HG02943 (cell line): ENCODE measurements at regions not wholly inside any gene's neighbourhood (a gene's known extent, or its start where the extent isn't known, plus 50 kb on each side); places are given as distances from the start of the nearest gene placed in this dataset.

ENCODE experiments used
- ATAC-seq: cut with Tn5 transposase; IDR thresholded peaks from one replicate; pipeline ENCODE4 v1.9.1; 2021; ENCODE audit warnings: mild to moderate bottlenecking, low read depth, moderate library complexity; ENCODE audit not compliant: unreplicated experiment

DNA sequence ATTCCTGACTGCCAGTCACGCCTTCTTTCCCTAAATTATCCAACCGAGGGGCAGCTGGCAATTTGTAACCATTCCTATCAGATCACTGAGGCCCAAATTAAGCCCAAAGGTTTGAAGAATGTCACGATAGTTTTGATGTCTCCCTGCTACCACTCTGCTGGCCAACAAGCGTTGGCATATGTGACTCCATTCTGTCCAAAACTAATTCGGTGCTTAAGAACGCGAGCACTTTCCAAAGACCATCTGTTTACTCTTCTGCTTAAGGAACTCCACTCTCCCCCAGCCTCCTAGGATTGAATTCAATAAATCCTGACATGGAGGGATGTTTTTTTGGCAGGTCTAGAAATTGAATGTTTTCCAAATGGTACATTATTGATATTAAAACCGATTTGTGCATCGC lies 131.5 kb upstream of the CTBP2 start:
- ATAC-seq = no peak

DNA sequence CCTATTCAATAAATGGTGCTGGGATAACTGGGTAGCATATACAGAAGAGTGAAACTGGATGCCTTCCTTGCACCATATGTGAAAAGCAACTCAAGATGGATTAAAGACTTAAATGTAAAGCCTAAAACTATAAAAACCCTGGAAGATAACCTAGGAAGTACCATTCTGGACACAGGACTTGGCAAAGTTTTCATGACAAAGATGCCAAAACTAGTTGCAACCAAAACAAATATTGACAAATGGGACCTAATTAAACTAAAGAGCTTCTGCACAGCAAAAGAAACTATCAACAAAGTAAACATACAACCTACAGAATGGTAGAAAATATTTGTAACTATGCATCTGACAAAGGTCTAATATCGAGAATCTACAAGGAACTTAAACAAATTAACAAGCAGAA lies 129.1 kb upstream of the CTBP2 start:
- no peak for ATAC-seq

DNA sequence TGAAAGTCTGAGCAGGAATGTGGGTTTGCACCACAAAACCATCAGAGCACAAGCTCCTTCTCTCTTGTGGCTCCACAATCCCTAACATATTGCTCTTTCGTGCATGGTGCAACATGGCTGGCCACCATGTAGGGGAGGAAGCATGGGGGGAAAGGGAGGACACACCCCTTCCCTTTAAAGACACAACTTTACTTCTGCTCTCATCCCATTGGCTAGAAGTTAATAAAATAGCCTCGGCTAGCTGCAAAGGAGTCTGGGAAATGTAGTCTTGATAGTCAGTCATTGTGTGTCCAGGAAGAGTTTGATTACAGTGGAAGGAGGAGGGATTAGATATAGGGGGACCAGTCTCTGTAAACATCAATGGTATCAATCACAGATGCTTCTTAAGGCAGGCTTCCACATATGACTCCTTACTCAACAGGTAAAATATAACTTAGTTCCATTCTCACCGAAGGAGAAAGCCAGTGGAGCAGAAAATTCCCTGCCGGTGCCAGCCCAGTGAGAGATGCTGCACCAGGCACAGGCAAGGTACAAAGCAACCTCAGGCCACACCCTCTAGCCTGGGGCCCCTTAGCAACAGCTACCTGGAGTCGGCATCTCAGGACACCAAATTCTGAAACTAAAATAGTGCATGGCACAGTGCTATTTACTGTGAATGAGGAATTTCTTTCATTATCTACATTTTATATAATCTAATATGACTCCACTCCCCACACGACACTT lies 124.7 kb upstream of the CTBP2 start:
- no peak for ATAC-seq

DNA sequence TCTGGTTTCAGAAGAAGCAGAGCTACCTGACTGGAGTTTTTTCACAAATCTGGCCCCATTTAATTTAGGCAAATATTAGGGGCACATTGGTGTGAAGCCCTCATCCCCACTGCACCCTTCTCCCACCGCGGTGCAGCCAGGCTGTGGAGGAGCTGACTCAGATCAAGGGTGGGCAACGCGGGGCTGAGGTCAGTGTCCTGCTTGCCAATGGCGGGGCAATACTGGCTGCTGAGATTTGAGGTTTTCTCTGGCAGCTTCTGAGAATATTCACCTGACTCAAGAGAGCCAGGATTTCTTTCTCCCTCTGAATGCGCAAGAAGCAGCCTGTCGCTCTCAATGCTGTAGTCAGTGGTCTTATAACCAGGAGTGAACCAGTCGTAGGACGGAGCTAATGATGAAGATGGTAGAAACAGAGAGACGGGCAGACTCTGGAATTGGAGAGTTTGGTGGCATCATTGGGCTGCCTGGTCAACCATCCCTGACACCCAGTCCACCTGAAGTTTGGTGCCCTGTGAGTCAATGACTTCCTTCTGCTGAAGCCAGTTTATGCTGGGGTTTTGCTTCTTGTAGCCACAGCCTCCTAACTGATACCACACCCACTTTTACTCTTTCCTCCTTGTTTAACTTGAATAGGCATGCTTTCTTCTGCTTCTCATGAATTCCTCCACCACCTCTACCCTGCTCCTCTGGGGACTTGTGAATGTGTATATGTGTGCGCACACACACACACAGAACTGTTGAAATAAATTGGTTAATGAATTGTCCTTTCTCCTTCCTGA lies 123.7 kb upstream of the CTBP2 start:
- no peak for ATAC-seq

DNA sequence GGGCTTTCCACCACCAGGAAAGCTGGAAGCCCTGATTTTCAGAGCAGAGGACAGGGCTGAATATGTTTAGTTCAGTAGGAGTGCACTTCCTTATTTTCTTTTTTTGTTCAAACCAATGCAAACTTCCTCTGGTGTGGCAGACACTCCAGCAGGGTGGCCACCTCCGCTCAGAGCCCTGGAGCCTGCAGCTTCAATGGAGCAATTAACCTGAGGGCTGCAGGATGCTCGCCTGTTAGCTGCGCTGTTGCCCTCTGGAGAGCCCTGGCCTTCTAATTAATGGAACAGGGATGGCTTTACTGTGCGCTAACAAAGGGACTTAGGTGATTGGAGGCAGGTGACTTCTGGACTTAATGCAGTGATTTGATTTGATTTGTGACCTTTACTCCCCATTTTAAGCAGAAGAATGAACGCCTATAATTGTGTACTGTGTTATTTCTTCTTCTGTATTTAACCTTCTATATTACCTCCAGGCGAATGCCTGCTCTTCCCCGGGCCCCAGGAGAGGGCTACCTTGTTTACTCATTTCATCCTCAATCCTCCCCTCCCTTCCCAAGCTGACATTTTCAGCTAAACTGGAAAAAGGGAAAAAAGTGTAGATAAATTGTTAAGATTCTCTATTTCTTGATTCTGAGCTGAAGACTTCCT lies 123.0 kb upstream of the CTBP2 start:
- no peak for ATAC-seq

DNA sequence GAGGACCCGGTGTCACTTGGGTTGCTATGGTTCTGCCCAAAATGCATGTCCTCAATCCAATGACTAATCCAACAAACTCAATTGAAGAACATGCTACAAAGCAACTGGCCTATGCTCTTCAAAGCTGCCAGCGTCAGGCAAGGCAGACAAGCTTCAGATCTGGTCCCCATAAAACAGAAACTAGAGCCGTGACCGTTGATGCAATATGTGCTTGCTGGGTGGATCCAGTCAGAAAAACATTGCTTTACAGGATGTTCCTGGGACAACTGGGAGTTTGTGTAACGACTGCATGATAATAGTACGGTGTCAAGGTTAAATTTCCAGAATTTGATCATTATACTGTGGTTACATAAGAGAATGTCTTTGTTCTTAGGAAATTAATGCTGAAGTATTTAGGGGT lies 120.7 kb upstream of the CTBP2 start:
- ATAC-seq = no peak

DNA sequence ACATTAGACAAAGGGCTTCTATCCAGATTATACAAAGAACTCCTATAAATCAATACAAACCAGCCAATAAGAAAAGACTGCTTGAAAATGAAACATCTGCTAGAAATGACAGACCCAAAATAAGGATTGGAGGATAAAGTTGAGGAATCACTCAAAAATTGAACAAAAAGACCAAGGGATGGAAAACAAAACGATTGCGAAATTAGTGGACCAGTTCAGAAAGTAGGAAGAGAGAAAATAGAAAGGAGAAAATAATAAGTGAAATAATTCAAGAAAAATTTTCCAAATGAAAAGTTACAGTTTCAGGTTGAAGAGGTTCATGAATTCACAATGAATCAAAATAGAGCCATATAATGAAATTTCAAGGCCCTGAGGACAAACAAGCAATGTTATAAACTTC lies 115.8 kb upstream of the CTBP2 start:
- no peak for ATAC-seq

DNA sequence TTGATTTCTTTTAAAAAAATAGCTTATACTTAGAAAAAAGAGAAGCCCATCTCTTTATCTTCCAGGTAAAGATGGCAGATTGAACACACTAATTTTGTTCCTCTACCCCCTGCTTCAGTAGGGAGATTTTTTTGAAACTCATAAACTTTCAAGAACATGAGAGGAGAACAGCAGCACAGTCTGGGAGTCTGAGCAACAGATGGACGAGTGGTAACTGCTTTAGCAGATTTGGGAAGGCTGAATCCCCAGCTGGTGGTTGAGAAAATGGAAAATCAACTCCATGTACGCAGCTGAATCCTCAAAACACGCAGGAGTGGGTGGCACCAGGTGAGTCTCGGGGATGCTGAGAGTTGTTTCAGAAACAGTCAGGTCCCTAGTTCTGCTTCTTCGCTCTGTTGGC lies 114.6 kb upstream of the CTBP2 start:
- no peak for ATAC-seq

DNA sequence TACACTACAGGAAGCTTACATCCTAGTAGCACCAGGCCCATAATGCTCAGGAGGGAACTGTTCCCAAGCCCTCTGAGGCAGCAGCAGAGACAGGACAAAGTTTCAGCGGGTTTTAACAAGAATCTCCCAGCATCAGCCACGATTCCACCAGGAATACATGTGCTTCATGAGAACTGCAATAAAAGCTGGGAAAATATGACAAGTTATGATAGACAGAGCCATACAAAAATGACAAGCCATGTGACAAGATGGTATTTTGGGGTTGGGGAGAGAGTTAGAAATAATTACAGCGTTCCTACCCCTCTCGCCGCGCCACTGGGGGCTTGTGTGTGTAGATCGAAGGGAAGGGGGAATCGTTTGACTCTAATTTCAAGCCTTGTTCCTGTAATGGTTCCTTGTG lies 112.7 kb upstream of the CTBP2 start:
- no peak for ATAC-seq

DNA sequence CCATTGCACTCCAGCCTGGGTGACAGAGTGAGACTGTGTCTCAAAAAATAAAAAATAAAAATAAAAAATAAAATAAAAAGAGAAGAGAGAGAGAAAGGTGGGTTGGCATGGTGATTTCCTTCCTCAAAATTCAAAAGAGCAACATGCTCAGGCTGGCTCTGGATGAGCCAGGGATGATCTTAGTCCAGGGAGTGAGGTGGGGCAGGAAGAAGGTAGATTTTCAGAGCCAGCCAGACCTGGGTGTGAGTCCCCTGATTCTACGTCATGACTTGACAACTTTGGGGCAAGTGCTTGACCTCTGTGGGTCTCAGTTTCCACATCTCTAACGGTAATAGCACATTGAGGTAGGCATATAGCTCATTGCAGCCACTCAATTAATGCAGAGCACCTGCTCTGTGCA lies 109.4 kb upstream of the CTBP2 start:
- no peak for ATAC-seq

DNA sequence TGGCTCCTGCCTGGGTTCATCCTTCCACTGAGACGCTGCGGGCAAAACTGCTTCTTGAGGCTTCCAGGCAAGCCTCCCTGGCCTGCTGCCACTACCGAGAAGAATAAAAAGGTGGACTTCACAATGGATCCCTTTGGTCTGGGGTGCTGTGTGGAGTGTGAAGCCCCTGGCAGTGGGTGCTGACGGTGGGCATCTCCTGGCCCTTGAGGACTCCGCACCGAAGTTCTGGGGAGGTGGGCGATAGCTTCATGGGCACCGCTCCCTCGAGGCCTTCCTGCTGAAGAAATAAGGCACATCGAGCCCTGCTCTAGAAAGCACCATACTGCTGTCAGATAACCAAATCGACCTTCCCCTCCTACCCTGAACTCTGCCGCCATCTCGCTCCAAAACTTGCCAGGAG lies 106.6 kb upstream of the CTBP2 start:
- no peak for ATAC-seq

DNA sequence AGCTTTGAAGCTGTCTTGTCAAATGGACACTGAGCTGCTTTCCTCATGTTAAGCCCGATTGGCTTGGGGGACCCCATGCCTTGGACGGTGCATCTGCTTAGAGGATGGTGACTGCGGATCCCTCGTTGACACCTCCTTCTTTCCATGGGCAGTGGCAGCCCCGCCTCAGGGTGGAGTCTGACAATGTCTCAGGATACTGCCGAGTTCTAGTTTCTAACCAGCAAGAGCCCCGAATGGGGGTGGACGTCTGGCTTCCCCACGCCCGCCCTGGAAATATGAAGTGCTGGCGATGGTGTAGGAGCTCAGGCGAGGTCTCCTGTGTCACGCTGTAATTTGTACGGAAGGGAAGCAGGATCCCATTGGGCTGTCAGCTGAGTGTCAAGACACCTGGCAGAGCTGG lies 106.2 kb upstream of the CTBP2 start:
- no peak for ATAC-seq

DNA sequence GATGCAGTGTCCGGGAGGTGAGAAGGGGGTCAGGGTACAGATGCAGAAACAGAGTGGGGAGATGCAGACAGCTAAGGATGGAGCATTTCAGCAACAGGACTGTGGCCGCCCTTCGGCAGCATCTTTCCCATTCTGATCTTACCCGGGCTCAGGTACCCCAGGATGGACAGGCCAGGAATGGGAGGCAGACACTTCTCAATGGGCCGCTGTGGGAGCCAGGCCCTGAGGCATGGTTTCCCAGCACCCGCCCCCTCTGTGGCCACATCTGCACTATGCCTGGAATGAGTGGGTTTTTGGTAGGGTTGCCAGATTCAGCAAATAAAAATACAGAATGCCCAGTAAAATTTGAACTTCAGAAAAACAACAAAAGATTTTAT lies 105.2 kb upstream of the CTBP2 start:
- ATAC-seq = no peak

DNA sequence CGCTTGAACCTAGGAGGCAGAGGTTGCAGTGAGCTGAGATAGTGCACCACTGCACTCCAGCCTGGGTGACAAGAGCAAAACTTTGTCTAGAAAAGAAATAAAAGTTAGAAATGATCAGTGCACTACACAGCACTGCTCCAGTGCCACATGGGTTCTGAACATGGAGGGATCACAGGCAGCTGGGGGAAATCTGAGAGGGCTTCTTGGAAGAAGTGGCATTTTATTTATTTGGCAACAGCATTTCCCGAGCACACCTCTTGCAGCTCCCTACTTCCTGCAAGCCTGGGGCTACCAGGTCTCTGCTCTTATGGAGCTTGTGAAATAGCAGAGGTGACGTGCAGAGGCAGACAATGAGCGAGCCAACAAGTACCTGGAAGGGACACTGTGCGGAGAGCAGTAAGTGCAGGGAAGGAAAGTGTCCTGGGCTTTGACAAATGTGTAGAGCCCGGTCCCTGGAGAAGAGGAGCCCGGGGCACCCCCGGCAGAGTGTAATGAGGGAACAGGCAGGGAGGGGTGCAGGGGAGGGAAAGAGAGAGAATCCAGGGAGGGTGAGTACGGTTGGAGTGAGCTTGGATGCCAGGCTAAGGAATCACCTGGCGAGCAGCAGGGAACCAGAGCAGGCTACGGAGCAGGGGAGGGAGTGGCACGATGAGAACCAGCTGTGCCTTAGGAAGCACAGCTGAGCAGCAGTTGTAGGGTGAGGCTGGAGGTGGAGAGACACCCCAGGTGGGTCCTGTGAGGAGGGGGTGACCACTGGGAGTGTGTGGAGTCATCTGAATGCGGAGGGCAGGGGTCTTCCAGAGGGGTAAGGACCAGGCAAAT lies 104.6 kb upstream of the CTBP2 start:
- ATAC-seq = no peak

DNA sequence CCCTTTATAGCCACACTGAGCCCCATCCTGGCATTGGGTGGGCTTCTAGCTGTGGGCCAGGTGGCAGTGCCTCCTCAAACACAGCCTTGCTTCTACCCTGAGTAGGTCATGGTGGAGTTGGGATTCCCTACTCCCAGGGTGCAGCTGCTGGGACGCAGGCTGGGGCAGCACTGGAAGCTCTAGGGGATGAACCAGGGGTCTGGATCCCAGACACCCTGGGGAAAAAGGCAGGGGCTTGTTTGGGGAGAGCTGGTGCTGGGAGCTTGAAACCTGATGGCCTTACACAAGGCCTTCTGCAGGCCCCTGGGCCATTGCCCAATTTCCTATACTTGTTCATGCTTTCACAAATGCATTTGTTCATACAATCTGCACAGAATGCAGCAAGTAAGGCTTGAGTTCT lies 103.7 kb upstream of the CTBP2 start:
- ATAC-seq = no peak

DNA sequence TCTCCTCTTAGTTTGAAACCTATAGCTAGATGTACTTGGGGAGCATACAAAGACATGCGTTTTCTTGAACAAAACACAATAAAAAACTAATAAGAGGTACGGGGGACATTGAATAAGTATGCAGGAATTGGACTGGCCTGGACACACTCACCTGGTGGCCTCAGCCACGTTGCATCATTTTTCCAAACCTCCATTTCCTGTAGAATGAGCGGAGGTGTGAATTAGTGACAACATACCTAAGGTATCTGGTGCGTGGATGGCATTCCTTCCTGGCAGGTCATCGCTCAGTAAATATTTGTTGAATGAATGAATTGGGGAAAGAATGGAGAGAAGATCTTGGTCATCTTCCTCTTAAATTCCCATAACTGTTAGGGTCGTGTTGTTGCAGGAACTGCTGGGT lies 103.2 kb upstream of the CTBP2 start:
- no peak for ATAC-seq

DNA sequence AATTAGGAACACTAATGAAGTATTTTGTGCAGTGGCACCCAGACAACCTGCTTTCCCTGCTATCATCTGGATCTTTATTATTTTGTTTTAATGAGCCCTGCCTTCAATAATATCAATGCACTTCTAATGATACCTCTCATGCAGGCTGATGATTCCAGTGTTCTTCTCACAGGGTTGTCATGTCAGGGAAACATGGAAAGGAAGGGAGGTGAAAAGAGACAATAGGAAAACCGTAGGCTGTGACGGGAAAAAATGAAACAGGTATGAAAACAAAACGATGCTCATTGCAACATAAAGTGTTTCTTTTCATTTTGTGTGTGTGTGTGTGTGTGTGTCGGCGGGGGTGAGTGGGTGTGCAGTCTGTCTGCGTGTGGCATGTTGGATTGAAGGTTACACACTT lies 102.6 kb upstream of the CTBP2 start:
- ATAC-seq = no peak

DNA sequence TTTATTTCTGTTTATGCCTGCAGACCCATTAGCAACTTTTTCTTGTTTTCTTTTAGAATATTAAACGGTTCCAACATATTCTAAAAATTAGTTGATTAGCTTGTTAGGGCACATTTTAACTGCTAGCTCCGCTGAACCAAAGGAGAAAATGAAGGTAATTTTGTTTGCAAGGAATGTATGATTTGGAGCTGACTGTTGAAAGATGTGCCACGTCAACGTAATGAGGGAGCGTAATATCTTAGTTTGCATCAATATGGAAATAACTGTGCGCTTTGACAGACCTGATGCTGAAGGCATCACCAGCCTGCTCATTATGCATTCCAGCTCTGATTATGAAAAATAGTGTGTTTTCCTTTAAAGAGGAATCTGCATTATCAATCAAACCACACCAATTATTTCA lies 102.0 kb upstream of the CTBP2 start:
- ATAC-seq = no peak

DNA sequence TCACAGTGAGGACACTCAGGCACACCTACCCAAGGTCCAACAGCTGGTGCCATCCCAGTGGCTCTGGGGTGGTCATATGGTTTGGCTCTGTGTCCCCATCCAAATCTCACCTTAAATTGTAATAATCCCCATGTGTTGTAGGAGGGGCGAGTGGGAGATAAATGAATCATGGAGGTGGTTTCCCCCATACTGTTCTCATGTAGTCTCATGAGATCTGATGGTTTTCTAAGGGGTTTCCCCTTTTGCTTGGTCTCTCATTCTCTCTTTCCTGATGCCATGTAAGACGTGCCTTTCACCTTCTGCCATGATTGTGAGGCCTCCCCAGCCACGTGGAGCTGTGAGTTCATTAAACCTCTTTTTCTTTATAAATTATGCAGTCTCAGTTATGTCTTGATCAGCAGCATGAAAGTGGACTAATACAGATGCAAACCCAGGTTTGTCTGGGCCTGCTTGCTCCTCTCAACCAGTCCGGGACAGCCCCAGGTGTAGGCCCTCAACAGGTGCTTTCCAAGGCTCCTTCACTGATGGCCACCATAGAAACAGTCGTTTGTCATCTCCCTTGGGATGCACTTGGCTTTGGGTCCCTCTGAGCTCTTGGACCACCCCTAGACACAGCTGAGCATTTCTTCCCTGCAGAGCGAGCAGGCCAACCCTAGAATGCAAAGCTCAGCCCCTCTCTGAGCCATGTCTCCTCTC lies 101.3 kb upstream of the CTBP2 start:
- ATAC-seq = no peak

DNA sequence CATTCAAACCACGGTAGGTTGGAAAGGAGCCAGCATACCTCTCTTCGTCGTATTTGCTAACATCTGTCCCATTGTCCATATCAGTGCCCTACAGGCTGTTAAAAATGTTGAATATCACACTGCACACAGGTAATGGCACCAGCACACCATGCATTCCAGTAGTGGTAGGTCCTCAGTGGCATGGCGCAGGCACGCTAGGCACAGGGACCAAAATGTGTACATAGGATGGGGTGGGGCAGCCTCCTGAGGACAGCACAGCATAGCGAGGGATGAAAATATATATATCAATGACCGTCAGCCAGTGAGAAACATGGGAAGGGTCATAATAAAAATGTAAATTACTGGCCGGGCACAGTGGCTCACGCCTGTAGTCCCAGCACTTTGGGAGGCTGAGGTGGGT lies 99.9 kb upstream of the CTBP2 start:
- ATAC-seq = no peak
